H1 (cell line): ENCODE measurements at regions not wholly inside any gene's neighbourhood (a gene's known extent, or its start where the extent isn't known, plus 50 kb on each side); places are given as distances from the start of the nearest gene placed in this dataset.

Experiments used
- CREB1 ChIP-seq: IDR thresholded peaks from 2 replicates; pipeline ENCODE4 v1.6.1; 2012; ENCODE audit warnings: inconsistent platforms
- EP300 ChIP-seq, 2 experiments: IDR thresholded peaks; 1 replicate in 1 of 2; 2 replicates in 1 of 2; pipeline ENCODE4 v1.6.1; 2011 to 2012; ENCODE audit warnings: low read depth in 2 of 2, low read length in 2 of 2, mild to moderate bottlenecking in 2 of 2, borderline replicate concordance in 1 of 2, inconsistent platforms in 1 of 2, moderate library complexity in 1 of 2
- MAFK ChIP-seq: IDR thresholded peaks from 2 replicates; pipeline ENCODE4 v1.6.1; 2012; ENCODE audit warnings: low read depth, mild to moderate bottlenecking, improper control_type of control experiment, low read length
- POU5F1 ChIP-seq: IDR thresholded peaks from 2 replicates; pipeline ENCODE4 v1.6.1; 2011; ENCODE audit warnings: low read depth, mild to moderate bottlenecking, low read length, moderate library complexity
- TF ChIP-seq, protein P1 (sequence below): IDR thresholded peaks from 2 replicates; pipeline ENCODE4 v1.6.1; 2011; ENCODE audit warnings: low read length, improper control_type of control experiment

DNA sequence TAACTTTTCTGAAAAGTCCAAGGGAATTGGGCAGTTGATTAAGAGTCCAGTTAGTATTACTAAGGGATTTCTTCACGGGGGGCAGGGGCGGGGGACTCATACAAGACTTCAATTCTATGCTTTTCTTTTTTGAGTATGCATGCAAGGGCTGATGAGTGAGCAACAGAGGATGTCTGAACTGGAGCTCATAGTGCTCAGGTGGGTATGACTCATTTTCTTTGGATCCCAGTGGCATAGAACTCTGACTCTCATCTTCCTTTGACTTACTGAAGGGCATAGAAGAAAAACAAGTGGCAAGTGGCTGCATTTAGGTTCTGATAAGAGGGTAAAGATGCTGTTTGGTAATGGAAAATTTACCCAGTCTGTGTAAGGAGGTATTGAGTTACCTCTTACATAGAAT lies 749.2 kb downstream of the NOVA1 start (continued):
- no peak for TF ChIP-seq CREB1
- TF ChIP-seq, protein P1, sequence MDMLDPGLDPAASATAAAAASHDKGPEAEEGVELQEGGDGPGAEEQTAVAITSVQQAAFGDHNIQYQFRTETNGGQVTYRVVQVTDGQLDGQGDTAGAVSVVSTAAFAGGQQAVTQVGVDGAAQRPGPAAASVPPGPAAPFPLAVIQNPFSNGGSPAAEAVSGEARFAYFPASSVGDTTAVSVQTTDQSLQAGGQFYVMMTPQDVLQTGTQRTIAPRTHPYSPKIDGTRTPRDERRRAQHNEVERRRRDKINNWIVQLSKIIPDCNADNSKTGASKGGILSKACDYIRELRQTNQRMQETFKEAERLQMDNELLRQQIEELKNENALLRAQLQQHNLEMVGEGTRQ, result no peak
- no peak for TF ChIP-seq EP300 (IDR thresholded peaks at IDR 0.05; ENCODE audit: borderline replicate concordance in 1 of 2, low read depth in 2 of 2, low read length in 2 of 2)
- TF ChIP-seq POU5F1, result no peak
- TF ChIP-seq MAFK, result no peak
